ENCODE measurements at regions not wholly inside any gene's neighbourhood (a gene's known extent, or its start where the extent isn't known, plus 50 kb on each side); places are given as distances from the start of the nearest gene placed in this dataset.

- Histone ChIP-seq H3K9me3 (no peaks in the 10 kb centered on the region), H3K27ac (no peak overlapping the region), H3K36me3 (no peaks in the 10 kb centered on the region), H3K4me3 (no peak overlapping the region), H3K4me1 (no peaks in the 10 kb centered on the region), H3K27me3 (no peaks in the 10 kb centered on the region)
- DNase-seq, result no peak
- no peak for ATAC-seq
- WGBS, 2 donors, result 70 to 83% methylated on average over 1 of the region's 1 CpG
- TF ChIP-seq CTCF (IDR thresholded peaks at IDR 0.05), result no peak
- no peak for FAIRE-seq
- intact Hi-C loops (cut with DNase I), result no loop called here
These were observed 525.4 kb downstream of the GALC start for GRCh38 chr14:87467578-87467977.

GRCh38 chr14:87465770-87466169, 527.2 kb downstream of the GALC start:
- Histone ChIP-seq H3K4me3 (no peak overlapping the region), H3K9me3 (no peaks in the 10 kb centered on the region), H3K36me3 (no peaks in the 10 kb centered on the region), H3K4me1 (no peaks in the 10 kb centered on the region), H3K27ac (no peak overlapping the region), H3K27me3 (no peaks in the 10 kb centered on the region)
- TF ChIP-seq CTCF (IDR thresholded peaks at IDR 0.05), result no peak
- no peak for ATAC-seq
- no peak for FAIRE-seq
- intact Hi-C loops (cut with DNase I), result no loop called here
- WGBS, 2 donors, result 68 to 78% methylated on average over 4 of the region's 4 CpGs
- DNase-seq, result no peak

GRCh38 chr14:87461704-87462103, 531.3 kb downstream of the GALC start:
- ATAC-seq (no peak), DNase-seq (no peak), FAIRE-seq (no peak)
- no peak for TF ChIP-seq CTCF (IDR thresholded peaks at IDR 0.05)
- 89 to 90% methylated on average over 6 of the region's 6 CpGs for WGBS, 2 donors
- H3K4me3 ChIP-seq, result no peak overlapping the region
- H3K36me3 ChIP-seq, result no peaks in the 10 kb centered on the region
- H3K27ac ChIP-seq, result no peak overlapping the region
- H3K9me3 ChIP-seq, result no peaks in the 10 kb centered on the region
- intact Hi-C loops (cut with DNase I), result no loop called here
- no peaks in the 10 kb centered on the region for H3K27me3 ChIP-seq
- H3K4me1 ChIP-seq, result no peaks in the 10 kb centered on the region

GRCh38 chr14:87457720-87458119, 535.3 kb downstream of the GALC start:
- FAIRE-seq, result no peak
- no peaks in the 10 kb centered on the region for H3K27me3 ChIP-seq
- H3K4me1 ChIP-seq, result no peaks in the 10 kb centered on the region
- TF ChIP-seq CTCF (IDR thresholded peaks at IDR 0.05), result no peak
- no peak overlapping the region for H3K27ac ChIP-seq
- H3K4me3 ChIP-seq, result no peak overlapping the region
- no peak for DNase-seq
- peak in 2 of 4 donors; percentile 16 to 43 for ATAC-seq
- intact Hi-C loops (cut with DNase I), result no loop called here
- H3K36me3 ChIP-seq, result no peaks in the 10 kb centered on the region
- 70 to 81% methylated on average over 6 of the region's 6 CpGs for WGBS, 2 donors
- H3K9me3 ChIP-seq, result no peaks in the 10 kb centered on the region

- H3K4me3 ChIP-seq, result no peak overlapping the region
- no peaks in the 10 kb centered on the region for H3K36me3 ChIP-seq
- no peaks in the 10 kb centered on the region for H3K4me1 ChIP-seq
- TF ChIP-seq CTCF (IDR thresholded peaks at IDR 0.05), result no peak
- no peak overlapping the region for H3K27ac ChIP-seq
- FAIRE-seq, result no peak
- WGBS, 2 donors, result 62 to 83% methylated on average over 3 of the region's 3 CpGs
- DNase-seq, result no peak
- intact Hi-C loops (cut with DNase I), result no loop called here
- H3K9me3 ChIP-seq, result no peaks in the 10 kb centered on the region
- ATAC-seq, result no peak
- H3K27me3 ChIP-seq, result no peaks in the 10 kb centered on the region
These were observed 542.8 kb downstream of the GALC start for GRCh38 chr14:87450193-87450592.
